OCI-LY3 (cell line): ENCODE measurements at regions not wholly inside any gene's neighbourhood (a gene's known extent, or its start where the extent isn't known, plus 50 kb on each side); places are given as distances from the start of the nearest gene placed in this dataset.

Source experiments
- CTCF ChIP-seq: fragments of 200-600, 300-600 bp; sonication (generic); IDR thresholded peaks from 2 replicates; pipeline ENCODE4 v1.5.1; 2014; ENCODE audit warnings: antibody characterized with exemption, low read length, low read depth
- EZH2phosphoT487 ChIP-seq: fragments of 200-600 bp; shearing (Covaris generic); IDR thresholded peaks from 2 replicates; pipeline ENCODE4 v1.6.1; 2018; ENCODE audit warnings: antibody characterized with exemption, mixed run types, low read depth

GRCh38 chr22:49492308-49492707 lies 335.4 kb downstream of the BRD1 start:
- TF ChIP-seq CTCF (no peak), EZH2phosphoT487 (no peak)
